HG03280 (cell line): ENCODE measurements at regions not wholly inside any gene's neighbourhood (a gene's known extent, or its start where the extent isn't known, plus 50 kb on each side); places are given as distances from the start of the nearest gene placed in this dataset.
A peak's percentile ranks its signal among the peaks of the same experiment; 100 is the strongest.
"Not testable (repeated sequence)": the region's sequence is repeated elsewhere in the genome, so short reads cannot be mapped to it uniquely, and the experiment has no call there.

ENCODE experiments used
- ATAC-seq: cut with Tn5 transposase; IDR thresholded peaks from one replicate; pipeline ENCODE4 v1.9.1; 2021; ENCODE audit warnings: mild to moderate bottlenecking, moderate library complexity; ENCODE audit not compliant: unreplicated experiment

GRCh38 chr4:128688846-128689437 is 120.6 kb upstream of the JADE1 start:
- no peak for ATAC-seq

GRCh38 chr4:128688033-128688721 is 121.3 kb upstream of the JADE1 start:
- ATAC-seq: no peak

- ATAC-seq: no peak
Measured at GRCh38 chr4:128686810-128687209, 122.7 kb upstream of the JADE1 start.

- ATAC-seq: no peak
Measured at GRCh38 chr4:128686032-128686465, 123.5 kb upstream of the JADE1 start.

- ATAC-seq: no peak
Measured at GRCh38 chr4:128684016-128684415, 125.5 kb upstream of the JADE1 start.

GRCh38 chr4:128682942-128683666 is 126.4 kb upstream of the JADE1 start:
- no peak for ATAC-seq

- ATAC-seq: no peak
Measured at GRCh38 chr4:128676095-128676494, 133.4 kb upstream of the JADE1 start.

GRCh38 chr4:128675083-128675482 is 134.4 kb upstream of the JADE1 start:
- peak; percentile 71 for ATAC-seq

GRCh38 chr4:128673159-128673558 is 136.3 kb upstream of the JADE1 start:
- not testable (repeated sequence) for ATAC-seq

- ATAC-seq: not testable (repeated sequence)
Measured at GRCh38 chr4:128672596-128672995, 136.9 kb upstream of the JADE1 start.

- ATAC-seq: no peak
Measured at GRCh38 chr4:128670513-128670912, 139.0 kb upstream of the JADE1 start.

- no peak for ATAC-seq
Measured at GRCh38 chr4:128668566-128668965, 140.9 kb upstream of the JADE1 start.

- no peak for ATAC-seq
Measured at GRCh38 chr4:128665514-128665913, 144.0 kb upstream of the JADE1 start.

- peak; percentile 54 for ATAC-seq
Measured at GRCh38 chr4:128663325-128663724, 146.2 kb upstream of the JADE1 start.

GRCh38 chr4:128661479-128661878 is 148.0 kb upstream of the JADE1 start:
- no peak for ATAC-seq

GRCh38 chr4:128660361-128661215 is 148.9 kb upstream of the JADE1 start:
- no peak for ATAC-seq

GRCh38 chr4:128658214-128658631 is 151.3 kb upstream of the JADE1 start:
- ATAC-seq: no peak

- ATAC-seq: no peak
Measured at GRCh38 chr4:128657638-128658037, 151.9 kb upstream of the JADE1 start.

- ATAC-seq: no peak
Measured at GRCh38 chr4:128654465-128654864, 155.0 kb upstream of the JADE1 start.

- ATAC-seq: no peak
Measured at GRCh38 chr4:128653527-128654444, 155.7 kb upstream of the JADE1 start.
